DND-41 (cell line): ENCODE measurements at regions not wholly inside any gene's neighbourhood (a gene's known extent, or its start where the extent isn't known, plus 50 kb on each side); places are given as distances from the start of the nearest gene placed in this dataset.

Experiments used
- ATAC-seq: fragments of 200-7000 bp; cut with Tn5 transposase; 3 replicates; pipeline ENCODE4 v1.9.1; 2021; ENCODE audit warnings: low read depth; ENCODE audit not compliant: insufficient read depth
- DNase-seq: peaks from one replicate; pipeline ENCODE4 v3.0.0-alpha.2; 2020
- H2AFZ ChIP-seq: 2 replicates; pipeline ENCODE4 v1.6.0; 2012; ENCODE audit warnings: low read depth, low read length
- H3K27ac ChIP-seq: 2 replicates; pipeline ENCODE4 v1.5.1; 2012; ENCODE audit warnings: low read length, inconsistent platforms
- H3K27me3 ChIP-seq: fragments of 200-600 bp; sonication (generic); 2 replicates; pipeline ENCODE4 v1.6.0; 2012; ENCODE audit warnings: low read length, mild to moderate bottlenecking, inconsistent platforms; ENCODE audit not compliant: insufficient read depth, poor library complexity
- H3K36me3 ChIP-seq: 2 replicates; pipeline ENCODE4 v1.5.1; 2012; ENCODE audit warnings: low read length, inconsistent platforms; ENCODE audit not compliant: insufficient read depth
- H3K4me1 ChIP-seq: 2 replicates; pipeline ENCODE4 v1.5.1; 2012; ENCODE audit warnings: mild to moderate bottlenecking, low read length; ENCODE audit not compliant: insufficient read depth
- H3K4me2 ChIP-seq: 2 replicates; pipeline ENCODE4 v1.6.0; 2012; ENCODE audit warnings: mild to moderate bottlenecking, moderate library complexity, low read length, inconsistent platforms; ENCODE audit not compliant: insufficient read depth
- H3K4me3 ChIP-seq, 2 experiments: fragments of 200-600 bp in 1 of 2; shearing (Covaris generic) in 1 of 2; 2 replicates each; pipeline ENCODE4 v1.5.1; 2012 to 2016; ENCODE audit warnings: inconsistent platforms in 2 of 2, low read length in 2 of 2, mild to moderate bottlenecking in 2 of 2, low read depth in 1 of 2, moderate library complexity in 1 of 2
- H3K79me2 ChIP-seq: 2 replicates; pipeline ENCODE4 v1.6.0; 2012; ENCODE audit warnings: low read length, inconsistent platforms; ENCODE audit not compliant: insufficient read depth
- H3K9ac ChIP-seq: 2 replicates; pipeline ENCODE4 v1.6.0; 2012; ENCODE audit warnings: low read depth, mild to moderate bottlenecking, inconsistent platforms, low read length, moderate library complexity
- H3K9me3 ChIP-seq: 2 replicates; pipeline ENCODE4 v1.5.1; 2012; ENCODE audit warnings: low read length, moderate library complexity, mild to moderate bottlenecking, inconsistent platforms; ENCODE audit not compliant: insufficient read depth, severe bottlenecking
- H4K20me1 ChIP-seq: 2 replicates; pipeline ENCODE4 v1.6.0; 2012; ENCODE audit warnings: low read length; ENCODE audit not compliant: insufficient read depth
- EZH2 ChIP-seq: IDR thresholded peaks from 3 replicates; pipeline ENCODE4 v1.6.1; 2012; ENCODE audit warnings: borderline replicate concordance, low read depth, mild to moderate bottlenecking, moderate library complexity, low read length, inconsistent platforms; ENCODE audit not compliant: severe bottlenecking
- TF ChIP-seq, protein P1 (sequence below): IDR thresholded peaks from 2 replicates; pipeline ENCODE4 v1.5.1; 2012; ENCODE audit warnings: borderline replicate concordance, low read length, moderate library complexity, mild to moderate bottlenecking; ENCODE audit not compliant: poor library complexity, severe bottlenecking; ENCODE audit errors: extremely low read depth

DNA sequence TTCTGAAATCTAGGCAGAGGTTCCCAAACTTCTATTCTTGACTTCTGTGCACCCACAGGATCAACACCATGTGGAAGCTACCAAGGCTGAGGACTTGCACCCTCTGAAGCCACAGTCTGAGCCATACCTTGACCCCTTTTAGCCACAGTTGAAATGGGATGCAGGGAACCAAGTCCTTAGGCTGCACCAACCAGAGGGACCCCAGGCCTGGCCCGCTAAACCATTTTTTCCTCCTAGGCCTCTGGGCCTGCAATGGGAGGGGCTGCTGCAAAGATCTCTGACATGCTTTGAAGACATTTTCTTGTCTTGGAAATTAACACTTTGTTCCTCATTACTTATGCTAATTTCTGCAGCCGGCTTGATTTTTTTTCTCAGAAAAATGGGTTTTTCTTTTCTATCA, 133.9 kb upstream of the TSPAN8 start:
- no peaks in the 10 kb centered on the region for H4K20me1 ChIP-seq
- H3K36me3 ChIP-seq: no peaks in the 10 kb centered on the region
- no peaks in the 10 kb centered on the region for H3K27me3 ChIP-seq
- H3K79me2 ChIP-seq: no peaks in the 10 kb centered on the region
- DNase-seq (no peak), ATAC-seq (no peak)
- peaks cover 3% of the 10 kb centered on the region for H3K9me3 ChIP-seq
- TF ChIP-seq, protein P1, sequence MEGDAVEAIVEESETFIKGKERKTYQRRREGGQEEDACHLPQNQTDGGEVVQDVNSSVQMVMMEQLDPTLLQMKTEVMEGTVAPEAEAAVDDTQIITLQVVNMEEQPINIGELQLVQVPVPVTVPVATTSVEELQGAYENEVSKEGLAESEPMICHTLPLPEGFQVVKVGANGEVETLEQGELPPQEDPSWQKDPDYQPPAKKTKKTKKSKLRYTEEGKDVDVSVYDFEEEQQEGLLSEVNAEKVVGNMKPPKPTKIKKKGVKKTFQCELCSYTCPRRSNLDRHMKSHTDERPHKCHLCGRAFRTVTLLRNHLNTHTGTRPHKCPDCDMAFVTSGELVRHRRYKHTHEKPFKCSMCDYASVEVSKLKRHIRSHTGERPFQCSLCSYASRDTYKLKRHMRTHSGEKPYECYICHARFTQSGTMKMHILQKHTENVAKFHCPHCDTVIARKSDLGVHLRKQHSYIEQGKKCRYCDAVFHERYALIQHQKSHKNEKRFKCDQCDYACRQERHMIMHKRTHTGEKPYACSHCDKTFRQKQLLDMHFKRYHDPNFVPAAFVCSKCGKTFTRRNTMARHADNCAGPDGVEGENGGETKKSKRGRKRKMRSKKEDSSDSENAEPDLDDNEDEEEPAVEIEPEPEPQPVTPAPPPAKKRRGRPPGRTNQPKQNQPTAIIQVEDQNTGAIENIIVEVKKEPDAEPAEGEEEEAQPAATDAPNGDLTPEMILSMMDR: no peak
- TF ChIP-seq EZH2: no peak
- H3K4me1 ChIP-seq: no peaks in the 10 kb centered on the region
- H3K9ac ChIP-seq: no peak overlapping the region
- H2AFZ ChIP-seq: no peak overlapping the region
- H3K27ac ChIP-seq: no peak overlapping the region
- H3K4me3 ChIP-seq: no peak overlapping the region
- no peak overlapping the region for H3K4me2 ChIP-seq

DNA sequence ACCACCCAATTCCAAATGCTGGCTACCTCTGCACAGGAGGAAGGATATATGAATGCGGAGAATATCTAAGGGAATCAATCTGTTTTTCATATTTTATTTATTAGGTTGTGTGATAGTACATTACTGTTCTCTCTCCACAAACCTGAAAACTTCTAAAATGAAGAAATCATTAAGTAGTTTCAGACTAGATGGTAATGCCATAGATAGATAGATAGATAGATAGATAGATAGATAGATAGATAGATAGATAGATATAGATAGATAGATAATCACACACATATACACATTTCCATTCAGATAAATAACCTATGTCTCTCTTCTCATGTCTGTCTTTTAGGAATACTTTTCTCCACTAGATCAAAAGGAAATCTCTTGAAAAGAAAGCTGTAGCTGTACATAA, 126.1 kb upstream of the TSPAN8 start:
- Histone ChIP-seq H3K27ac (no peak overlapping the region), H3K9ac (no peak overlapping the region), H3K79me2 (no peaks in the 10 kb centered on the region), H2AFZ (no peak overlapping the region), H3K4me3 (no peak overlapping the region), H4K20me1 (no peaks in the 10 kb centered on the region), H3K36me3 (no peaks in the 10 kb centered on the region), H3K27me3 (no peaks in the 10 kb centered on the region), H3K9me3 (no peaks in the 10 kb centered on the region), H3K4me2 (no peak overlapping the region), H3K4me1 (no peaks in the 10 kb centered on the region)
- ATAC-seq: no peak
- DNase-seq: no peak
- no peak for TF ChIP-seq EZH2
- TF ChIP-seq, protein P1: no peak

DNA sequence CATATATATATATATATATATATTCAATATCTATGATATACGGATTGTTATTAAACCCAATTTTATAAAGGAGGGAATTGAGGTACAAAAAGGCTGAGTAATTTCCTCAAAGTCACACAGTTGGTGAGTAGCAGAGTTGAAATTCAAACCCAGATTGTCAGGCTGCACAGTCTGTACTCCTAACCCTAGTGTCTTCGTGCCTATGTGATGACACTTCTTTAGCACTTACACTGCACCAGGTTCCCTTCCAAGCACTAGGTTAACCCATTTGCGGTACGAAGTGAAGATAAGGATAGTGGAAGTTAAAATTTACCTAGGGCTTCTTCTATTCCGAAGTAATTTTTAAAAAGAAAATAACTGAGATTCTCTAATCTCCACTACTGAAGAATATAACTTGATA, 125.1 kb upstream of the TSPAN8 start:
- Histone ChIP-seq H3K27me3 (no peaks in the 10 kb centered on the region), H3K27ac (no peak overlapping the region), H3K9ac (no peak overlapping the region), H3K4me1 (no peaks in the 10 kb centered on the region), H3K36me3 (no peaks in the 10 kb centered on the region), H3K79me2 (no peaks in the 10 kb centered on the region), H4K20me1 (no peaks in the 10 kb centered on the region), H3K4me2 (no peak overlapping the region), H2AFZ (no peak overlapping the region), H3K4me3 (no peak overlapping the region), H3K9me3 (no peaks in the 10 kb centered on the region)
- TF ChIP-seq, protein P1: no peak
- no peak for TF ChIP-seq EZH2
- ATAC-seq: no peak
- no peak for DNase-seq

DNA sequence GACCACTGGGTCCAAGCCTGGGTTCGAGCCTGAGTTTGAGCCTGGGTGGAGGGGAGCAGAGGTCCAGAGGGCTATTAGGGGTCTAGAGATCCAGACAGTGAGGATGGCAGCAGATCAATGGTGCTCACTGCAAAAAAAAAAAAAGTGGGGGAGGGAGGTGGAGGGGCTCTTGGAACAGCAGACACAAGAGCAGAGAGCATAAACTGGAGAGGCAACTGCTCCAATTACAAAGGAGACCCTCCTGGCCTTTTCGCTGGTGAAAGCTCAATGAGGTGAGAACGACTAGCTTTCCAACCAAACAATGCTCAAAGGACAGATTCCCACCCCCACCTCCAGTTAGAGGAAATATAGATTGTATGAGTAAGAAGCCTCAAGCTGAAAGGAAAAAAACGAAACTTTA, 124.2 kb upstream of the TSPAN8 start:
- H3K79me2 ChIP-seq: no peaks in the 10 kb centered on the region

More for the DNA sequence above, 124.2 kb upstream of the TSPAN8 start:
- Histone ChIP-seq H3K4me3 (no peak overlapping the region), H3K4me2 (no peak overlapping the region), H3K27me3 (no peaks in the 10 kb centered on the region), H3K9ac (no peak overlapping the region), H4K20me1 (no peaks in the 10 kb centered on the region), H3K9me3 (no peaks in the 10 kb centered on the region), H2AFZ (no peak overlapping the region), H3K36me3 (no peaks in the 10 kb centered on the region), H3K27ac (no peak overlapping the region), H3K4me1 (no peaks in the 10 kb centered on the region)
- TF ChIP-seq EZH2: no peak
- TF ChIP-seq, protein P1: no peak
- DNase-seq (no peak), ATAC-seq (no peak)
